Adrenal gland (tissue), 9 donors: ENCODE measurements at regions not wholly inside any gene's neighbourhood (a gene's known extent, or its start where the extent isn't known, plus 50 kb on each side); places are given as distances from the start of the nearest gene placed in this dataset.

ENCODE experiments used
- DNase-seq, 7 donors: peaks; one replicate each; pipeline ENCODE4 v3.0.0-alpha.2; 2019 to 2020
- H3K27ac ChIP-seq, 5 donors: fragments of 200-600 bp; sonication (generic) in 4 of 5; 1 replicate in 3 of 5; 2 replicates in 2 of 5; pipeline versions ENCODE4 v1.5.1 to v1.8.0; 2016 to 2020; ENCODE audit warnings: mild to moderate bottlenecking in 1 of 5
- H3K27me3 ChIP-seq: fragments of 200-600 bp; 2 replicates; pipeline ENCODE4 v1.8.0; 2021
- H3K36me3 ChIP-seq, 2 donors: fragments of 200-600 bp; replicated peaks in 1 of 2; 1 replicate in 1 of 2; 2 replicates in 1 of 2; pipeline versions ENCODE4 v1.5.1 to v1.8.0; 2018 to 2022
- H3K4me1 ChIP-seq, 2 donors: fragments of 200-600 bp; replicated peaks in 1 of 2; 1 replicate in 1 of 2; 2 replicates in 1 of 2; pipeline versions ENCODE4 v1.5.1 to v1.8.0; 2018 to 2021
- H3K4me3 ChIP-seq, 4 donors: fragments of 200-600 bp; sonication (generic) in 3 of 4; one replicate each; pipeline ENCODE4 v1.5.1; 2016 to 2018
- H3K9me3 ChIP-seq, 3 donors: fragments of 200-600 bp; sonication (generic) in 1 of 3; replicated peaks in 1 of 3; 1 replicate in 2 of 3; 2 replicates in 1 of 3; pipeline versions ENCODE4 v1.5.1 to v1.8.0; 2016 to 2021
- CTCF ChIP-seq, 6 experiments: fragments of 450-650 bp in 4 of 6; fragments of 200-600 bp in 2 of 6; sonication (generic) in 1 of 6; IDR thresholded peaks; 1 replicate in 5 of 6; 2 replicates in 1 of 6; pipeline versions ENCODE4 v1.5.1 to v1.8.0; 2016 to 2021; ENCODE audit warnings: antibody characterized with exemption in 6 of 6, mild to moderate bottlenecking in 2 of 6, moderate library complexity in 1 of 6
- POLR2A ChIP-seq, 2 donors: fragments of 450-650 bp; IDR thresholded peaks; one replicate each; pipeline ENCODE4 v1.6.1; 2017; ENCODE audit warnings: antibody characterized with exemption in 2 of 2, mild to moderate bottlenecking in 2 of 2, moderate library complexity in 1 of 2
- WGBS, 4 donors: extraction: QIAGEN DNeasy Blood & Tissue Kit in 2 of 4; methylation state at CpG; one replicate each; pipeline versions ENCODE4 v1.1.5 to v1.1.7; 2013 to 2017; 5-methylcytosine and 5-hydroxymethylcytosine counted together
- intact Hi-C, 2 donors: fragments of 100-400 bp; cut with DNase I; formaldehyde crosslinking; loops; one replicate each; pipeline versions ENCODE4 v1.14.1 to v1.15.0; 2022 to 2023
- donor health status: healthy with polysubstance abuse.
- donor health status: Bipolar disorder and iron deficiency.
- donor health status: DM: yes; HTN: yes; CAD: no.
- donor health status: DM: no; HTN: no; CAD: no.
- donor health status: DM: no; HTN: no; CAD: no.

- 74 to 82% (median 76%) methylated on average over 1 of the region's 1 CpG for WGBS, 4 donors
Observed at GRCh38 chr13:89239361-89240127, 1568.4 kb downstream of the SLITRK5 start.

GRCh38 chr13:89255844-89256406 is 1584.8 kb downstream of the SLITRK5 start:
- intact Hi-C loops: no loop called here

More at GRCh38 chr13:89239361-89240127, 1568.4 kb downstream of the SLITRK5 start:
- DNase-seq: no peak
- no peaks in the 10 kb centered on the region for H3K9me3 ChIP-seq
- TF ChIP-seq POLR2A (IDR thresholded peaks at IDR 0.05): no peak
- no peak for TF ChIP-seq CTCF (IDR thresholded peaks at IDR 0.05)
- H3K36me3 ChIP-seq: no peaks in the 10 kb centered on the region
- no peak overlapping the region for H3K4me3 ChIP-seq
- intact Hi-C loops: no loop called here
- H3K27ac ChIP-seq: no peak overlapping the region
- no peaks in the 10 kb centered on the region for H3K27me3 ChIP-seq
- H3K4me1 ChIP-seq: no peaks in the 10 kb centered on the region

GRCh38 chr13:89267734-89268133 is 1596.6 kb downstream of the SLITRK5 start:
- no peaks in the 10 kb centered on the region for H3K36me3 ChIP-seq
- WGBS, 4 donors: 70 to 83% (median 76%) methylated on average over 3 of the region's 3 CpGs
- H3K4me1 ChIP-seq: no peaks in the 10 kb centered on the region
- no peak overlapping the region for H3K27ac ChIP-seq
- intact Hi-C loops: no loop called here
- H3K4me3 ChIP-seq: no peak overlapping the region
- DNase-seq: no peak
- no peak for TF ChIP-seq CTCF (IDR thresholded peaks at IDR 0.05)
- no peak for TF ChIP-seq POLR2A (IDR thresholded peaks at IDR 0.05)
- no peaks in the 10 kb centered on the region for H3K27me3 ChIP-seq
- no peaks in the 10 kb centered on the region for H3K9me3 ChIP-seq

More at GRCh38 chr13:89255844-89256406, 1584.8 kb downstream of the SLITRK5 start:
- Histone ChIP-seq H3K9me3 (no peaks in the 10 kb centered on the region), H3K4me3 (no peak overlapping the region), H3K4me1 (no peaks in the 10 kb centered on the region), H3K27me3 (no peaks in the 10 kb centered on the region), H3K36me3 (no peaks in the 10 kb centered on the region), H3K27ac (no peak overlapping the region)
- 48 to 80% (median 60%) methylated on average over 2 to 3 of the region's 3 CpGs for WGBS, 4 donors
- TF ChIP-seq CTCF (IDR thresholded peaks at IDR 0.05) (no peak), POLR2A (IDR thresholded peaks at IDR 0.05) (no peak)
- no peak for DNase-seq

GRCh38 chr13:89269737-89270136 is 1598.6 kb downstream of the SLITRK5 start:
- no peak overlapping the region for H3K4me3 ChIP-seq
- intact Hi-C loops: no loop called here
- H3K9me3 ChIP-seq: no peaks in the 10 kb centered on the region
- no peak for DNase-seq
- H3K27ac ChIP-seq: no peak overlapping the region
- no peaks in the 10 kb centered on the region for H3K4me1 ChIP-seq
- H3K36me3 ChIP-seq: no peaks in the 10 kb centered on the region
- WGBS, 4 donors: 76 to 81% (median 79%) methylated on average over 2 of the region's 2 CpGs
- H3K27me3 ChIP-seq: no peaks in the 10 kb centered on the region
- TF ChIP-seq POLR2A (IDR thresholded peaks at IDR 0.05): no peak
- TF ChIP-seq CTCF (IDR thresholded peaks at IDR 0.05): no peak
